Mesothelial cell of epicardium (in vitro differentiated cells): ENCODE measurements at regions not wholly inside any gene's neighbourhood (a gene's known extent, or its start where the extent isn't known, plus 50 kb on each side); places are given as distances from the start of the nearest gene placed in this dataset.

Experiments used
- DNase-seq, 2 experiments: peaks; one replicate each; pipeline ENCODE4 v3.0.0; 2021; ENCODE audit warnings: low spot score in 2 of 2; ENCODE audit not compliant: unreplicated experiment in 2 of 2
- H3K27ac Mint-ChIP-seq: 2 replicates; pipeline ENCODE4 v1.8.0; 2021; ENCODE audit warnings: mixed read lengths
- H3K27me3 Mint-ChIP-seq: 2 replicates; pipeline ENCODE4 v1.8.0; 2021; ENCODE audit warnings: low read depth, mixed read lengths
- H3K36me3 Mint-ChIP-seq: 2 replicates; pipeline ENCODE4 v1.8.0; 2021; ENCODE audit warnings: mixed read lengths
- H3K4me1 Mint-ChIP-seq: 2 replicates; pipeline ENCODE4 v1.8.0; 2021; ENCODE audit warnings: mixed read lengths
- H3K4me3 Mint-ChIP-seq: 2 replicates; pipeline ENCODE4 v1.8.0; 2021; ENCODE audit warnings: mild to moderate bottlenecking, moderate library complexity, mixed read lengths
- H3K9me3 Mint-ChIP-seq: 2 replicates; pipeline ENCODE4 v1.8.0; 2021; ENCODE audit warnings: mixed read lengths
- TF ChIP-seq, protein P1 (sequence below): fragments of 200-600 bp; sonication (generic); IDR thresholded peaks from one replicate; pipeline ENCODE4 v1.5.0; 2021; ENCODE audit warnings: antibody characterized with exemption; ENCODE audit not compliant: unreplicated experiment

DNA sequence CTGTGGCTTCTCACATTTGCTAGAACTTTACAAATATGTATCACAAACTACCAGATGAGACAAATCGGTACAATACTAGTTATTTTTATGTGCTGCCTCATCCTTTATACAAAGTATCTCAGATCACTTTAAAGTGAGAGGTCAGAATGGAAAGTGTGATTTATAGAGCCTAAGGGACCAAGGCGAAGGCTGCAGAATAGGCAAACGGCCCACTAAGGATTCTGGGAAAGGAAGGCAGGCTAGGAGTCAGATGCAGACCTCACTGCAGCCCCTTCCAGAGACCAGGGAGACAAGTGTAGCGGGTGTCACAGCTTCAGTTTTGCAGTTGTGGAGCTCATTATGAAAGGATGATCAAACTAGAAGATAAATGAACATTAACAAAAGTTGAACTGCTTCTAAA is 190.6 kb downstream of the HIBADH start:
- TF ChIP-seq, protein P1, sequence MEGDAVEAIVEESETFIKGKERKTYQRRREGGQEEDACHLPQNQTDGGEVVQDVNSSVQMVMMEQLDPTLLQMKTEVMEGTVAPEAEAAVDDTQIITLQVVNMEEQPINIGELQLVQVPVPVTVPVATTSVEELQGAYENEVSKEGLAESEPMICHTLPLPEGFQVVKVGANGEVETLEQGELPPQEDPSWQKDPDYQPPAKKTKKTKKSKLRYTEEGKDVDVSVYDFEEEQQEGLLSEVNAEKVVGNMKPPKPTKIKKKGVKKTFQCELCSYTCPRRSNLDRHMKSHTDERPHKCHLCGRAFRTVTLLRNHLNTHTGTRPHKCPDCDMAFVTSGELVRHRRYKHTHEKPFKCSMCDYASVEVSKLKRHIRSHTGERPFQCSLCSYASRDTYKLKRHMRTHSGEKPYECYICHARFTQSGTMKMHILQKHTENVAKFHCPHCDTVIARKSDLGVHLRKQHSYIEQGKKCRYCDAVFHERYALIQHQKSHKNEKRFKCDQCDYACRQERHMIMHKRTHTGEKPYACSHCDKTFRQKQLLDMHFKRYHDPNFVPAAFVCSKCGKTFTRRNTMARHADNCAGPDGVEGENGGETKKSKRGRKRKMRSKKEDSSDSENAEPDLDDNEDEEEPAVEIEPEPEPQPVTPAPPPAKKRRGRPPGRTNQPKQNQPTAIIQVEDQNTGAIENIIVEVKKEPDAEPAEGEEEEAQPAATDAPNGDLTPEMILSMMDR, result no peak
- Mint-ChIP-seq H3K27me3 (no peaks in the 10 kb centered on the region), H3K36me3 (no peaks in the 10 kb centered on the region), H3K9me3 (no peaks in the 10 kb centered on the region), H3K4me1 (peaks cover 3% of the 10 kb centered on the region), H3K4me3 (no peak overlapping the region), H3K27ac (no peak overlapping the region)
- DNase-seq, result no peak
